ENCODE measurements at regions not wholly inside any gene's neighbourhood (a gene's known extent, or its start where the extent isn't known, plus 50 kb on each side); places are given as distances from the start of the nearest gene placed in this dataset.

GRCh38 chr7:49166441-49166840, 242.1 kb downstream of the CDC14C start:
- H3K36me3 ChIP-seq (ENCODE audit: insufficient read depth, low read depth, low read length) = no peaks in the 10 kb centered on the region
- H3K27me3 ChIP-seq (ENCODE audit: insufficient read depth, low read length) = no peaks in the 10 kb centered on the region
- no peak overlapping the region for H3K4me3 ChIP-seq (ENCODE audit: low read length)
- H3K9ac ChIP-seq (ENCODE audit: low read depth, low read length) = no peak overlapping the region
- no peak overlapping the region for H3K27ac ChIP-seq (ENCODE audit: low read length)
- H3K4me1 ChIP-seq (ENCODE audit: insufficient read depth, low read length) = no peaks in the 10 kb centered on the region
- H3K9me3 ChIP-seq (ENCODE audit: insufficient read depth, low read depth, low read length) = no peaks in the 10 kb centered on the region

GRCh38 chr7:49172639-49173038, 248.3 kb downstream of the CDC14C start:
- no peaks in the 10 kb centered on the region for H3K4me1 ChIP-seq (ENCODE audit: insufficient read depth, low read length)
- no peaks in the 10 kb centered on the region for H3K27me3 ChIP-seq (ENCODE audit: insufficient read depth, low read length)
- no peak overlapping the region for H3K9ac ChIP-seq (ENCODE audit: low read depth, low read length)
- no peaks in the 10 kb centered on the region for H3K9me3 ChIP-seq (ENCODE audit: insufficient read depth, low read depth, low read length)
- H3K36me3 ChIP-seq (ENCODE audit: insufficient read depth, low read depth, low read length) = no peaks in the 10 kb centered on the region
- H3K27ac ChIP-seq (ENCODE audit: low read length) = no peak overlapping the region
- no peak overlapping the region for H3K4me3 ChIP-seq (ENCODE audit: low read length)

- no peaks in the 10 kb centered on the region for H3K36me3 ChIP-seq (ENCODE audit: insufficient read depth, low read depth, low read length)
- no peaks in the 10 kb centered on the region for H3K4me1 ChIP-seq (ENCODE audit: insufficient read depth, low read length)
- H3K27ac ChIP-seq (ENCODE audit: low read length) = no peak overlapping the region
- H3K9ac ChIP-seq (ENCODE audit: low read depth, low read length) = no peak overlapping the region
- H3K9me3 ChIP-seq (ENCODE audit: insufficient read depth, low read depth, low read length) = no peaks in the 10 kb centered on the region
- H3K27me3 ChIP-seq (ENCODE audit: insufficient read depth, low read length) = no peaks in the 10 kb centered on the region
- no peak overlapping the region for H3K4me3 ChIP-seq (ENCODE audit: low read length)
Measured at GRCh38 chr7:49174396-49174795, 250.0 kb downstream of the CDC14C start.

- H3K9me3 ChIP-seq (ENCODE audit: insufficient read depth, low read depth, low read length) = no peaks in the 10 kb centered on the region
- H3K36me3 ChIP-seq (ENCODE audit: insufficient read depth, low read depth, low read length) = no peaks in the 10 kb centered on the region
- H3K27ac ChIP-seq (ENCODE audit: low read length) = no peak overlapping the region
- H3K4me3 ChIP-seq (ENCODE audit: low read length) = no peak overlapping the region
- H3K4me1 ChIP-seq (ENCODE audit: insufficient read depth, low read length) = no peaks in the 10 kb centered on the region
- no peaks in the 10 kb centered on the region for H3K27me3 ChIP-seq (ENCODE audit: insufficient read depth, low read length)
- H3K9ac ChIP-seq (ENCODE audit: low read depth, low read length) = no peak overlapping the region
Measured at GRCh38 chr7:49187543-49188268, 263.4 kb downstream of the CDC14C start.

GRCh38 chr7:49228426-49229098, 304.2 kb downstream of the CDC14C start:
- Histone ChIP-seq H3K36me3 (ENCODE audit: insufficient read depth, low read depth, low read length) (no peaks in the 10 kb centered on the region), H3K27me3 (ENCODE audit: insufficient read depth, low read length) (no peaks in the 10 kb centered on the region), H3K4me3 (ENCODE audit: low read length) (no peak overlapping the region), H3K9ac (ENCODE audit: low read depth, low read length) (no peak overlapping the region), H3K4me1 (ENCODE audit: insufficient read depth, low read length) (peaks cover 7% of the 10 kb centered on the region; the same call in 1 of the 2 replicates), H3K9me3 (ENCODE audit: insufficient read depth, low read depth, low read length) (no peaks in the 10 kb centered on the region), H3K27ac (ENCODE audit: low read length) (no peak overlapping the region)

GRCh38 chr7:49229246-49229645, 304.9 kb downstream of the CDC14C start:
- Histone ChIP-seq H3K27me3 (ENCODE audit: insufficient read depth, low read length) (no peaks in the 10 kb centered on the region), H3K4me3 (ENCODE audit: low read length) (no peak overlapping the region), H3K27ac (ENCODE audit: low read length) (no peak overlapping the region), H3K9me3 (ENCODE audit: insufficient read depth, low read depth, low read length) (no peaks in the 10 kb centered on the region), H3K9ac (ENCODE audit: low read depth, low read length) (no peak overlapping the region), H3K4me1 (ENCODE audit: insufficient read depth, low read length) (peaks cover 7% of the 10 kb centered on the region; the same call in 1 of the 2 replicates), H3K36me3 (ENCODE audit: insufficient read depth, low read depth, low read length) (no peaks in the 10 kb centered on the region)

GRCh38 chr7:49243521-49243920, 319.2 kb downstream of the CDC14C start:
- Histone ChIP-seq H3K27me3 (ENCODE audit: insufficient read depth, low read length) (no peaks in the 10 kb centered on the region), H3K9ac (ENCODE audit: low read depth, low read length) (peak overlapping the region; percentile 34; the same call in 1 of the 2 replicates), H3K36me3 (ENCODE audit: insufficient read depth, low read depth, low read length) (no peaks in the 10 kb centered on the region), H3K4me1 (ENCODE audit: insufficient read depth, low read length) (peaks cover 38% of the 10 kb centered on the region), H3K9me3 (ENCODE audit: insufficient read depth, low read depth, low read length) (peaks cover 8% of the 10 kb centered on the region), H3K4me3 (ENCODE audit: low read length) (no peak overlapping the region), H3K27ac (ENCODE audit: low read length) (no peak overlapping the region)

- peaks cover 39% of the 10 kb centered on the region for H3K4me1 ChIP-seq (ENCODE audit: insufficient read depth, low read length)
- H3K27ac ChIP-seq (ENCODE audit: low read length) = peak overlapping the region; percentile 31
- no peaks in the 10 kb centered on the region for H3K9me3 ChIP-seq (ENCODE audit: insufficient read depth, low read depth, low read length)
- peak overlapping the region; percentile 53 for H3K4me3 ChIP-seq (ENCODE audit: low read length)
- no peaks in the 10 kb centered on the region for H3K36me3 ChIP-seq (ENCODE audit: insufficient read depth, low read depth, low read length)
- peak overlapping the region; percentile 42; the same call in 1 of the 2 replicates for H3K9ac ChIP-seq (ENCODE audit: low read depth, low read length)
- no peaks in the 10 kb centered on the region for H3K27me3 ChIP-seq (ENCODE audit: insufficient read depth, low read length)
Measured at GRCh38 chr7:49244543-49244942, 320.2 kb downstream of the CDC14C start.

GRCh38 chr7:49245062-49245461, 320.7 kb downstream of the CDC14C start:
- H3K9me3 ChIP-seq (ENCODE audit: insufficient read depth, low read depth, low read length) = no peaks in the 10 kb centered on the region
- H3K4me1 ChIP-seq (ENCODE audit: insufficient read depth, low read length) = peaks cover 39% of the 10 kb centered on the region
- no peaks in the 10 kb centered on the region for H3K36me3 ChIP-seq (ENCODE audit: insufficient read depth, low read depth, low read length)
- H3K4me3 ChIP-seq (ENCODE audit: low read length) = peak overlapping the region; percentile 53
- peak overlapping the region; percentile 42; the same call in 1 of the 2 replicates for H3K9ac ChIP-seq (ENCODE audit: low read depth, low read length)
- peak overlapping the region; percentile 31 for H3K27ac ChIP-seq (ENCODE audit: low read length)
- H3K27me3 ChIP-seq (ENCODE audit: insufficient read depth, low read length) = no peaks in the 10 kb centered on the region

GRCh38 chr7:49247759-49248158, 323.4 kb downstream of the CDC14C start:
- Histone ChIP-seq H3K27ac (ENCODE audit: low read length) (no peak overlapping the region), H3K36me3 (ENCODE audit: insufficient read depth, low read depth, low read length) (no peaks in the 10 kb centered on the region), H3K4me1 (ENCODE audit: insufficient read depth, low read length) (peaks cover 39% of the 10 kb centered on the region), H3K9ac (ENCODE audit: low read depth, low read length) (no peak overlapping the region), H3K9me3 (ENCODE audit: insufficient read depth, low read depth, low read length) (no peaks in the 10 kb centered on the region), H3K4me3 (ENCODE audit: low read length) (peak overlapping the region; percentile 20; the same call in 1 of the 2 replicates), H3K27me3 (ENCODE audit: insufficient read depth, low read length) (no peaks in the 10 kb centered on the region)

GRCh38 chr7:49255054-49255453, 330.7 kb downstream of the CDC14C start:
- Histone ChIP-seq H3K27ac (ENCODE audit: low read length) (no peak overlapping the region), H3K27me3 (ENCODE audit: insufficient read depth, low read length) (no peaks in the 10 kb centered on the region), H3K36me3 (ENCODE audit: insufficient read depth, low read depth, low read length) (no peaks in the 10 kb centered on the region), H3K9me3 (ENCODE audit: insufficient read depth, low read depth, low read length) (no peaks in the 10 kb centered on the region), H3K9ac (ENCODE audit: low read depth, low read length) (no peak overlapping the region), H3K4me3 (ENCODE audit: low read length) (no peak overlapping the region), H3K4me1 (ENCODE audit: insufficient read depth, low read length) (no peaks in the 10 kb centered on the region)

- no peaks in the 10 kb centered on the region for H3K36me3 ChIP-seq (ENCODE audit: insufficient read depth, low read depth, low read length)
- H3K9ac ChIP-seq (ENCODE audit: low read depth, low read length) = no peak overlapping the region
- no peaks in the 10 kb centered on the region for H3K4me1 ChIP-seq (ENCODE audit: insufficient read depth, low read length)
- no peaks in the 10 kb centered on the region for H3K27me3 ChIP-seq (ENCODE audit: insufficient read depth, low read length)
- H3K4me3 ChIP-seq (ENCODE audit: low read length) = no peak overlapping the region
- no peaks in the 10 kb centered on the region for H3K9me3 ChIP-seq (ENCODE audit: insufficient read depth, low read depth, low read length)
- no peak overlapping the region for H3K27ac ChIP-seq (ENCODE audit: low read length)
Measured at GRCh38 chr7:49260538-49260937, 336.2 kb downstream of the CDC14C start.
